ENCODE measurements at regions not wholly inside any gene's neighbourhood (a gene's known extent, or its start where the extent isn't known, plus 50 kb on each side); places are given as distances from the start of the nearest gene placed in this dataset.
"Not testable (repeated sequence)": the region's sequence is repeated elsewhere in the genome, so short reads cannot be mapped to it uniquely, and the experiment has no call there.

DNA sequence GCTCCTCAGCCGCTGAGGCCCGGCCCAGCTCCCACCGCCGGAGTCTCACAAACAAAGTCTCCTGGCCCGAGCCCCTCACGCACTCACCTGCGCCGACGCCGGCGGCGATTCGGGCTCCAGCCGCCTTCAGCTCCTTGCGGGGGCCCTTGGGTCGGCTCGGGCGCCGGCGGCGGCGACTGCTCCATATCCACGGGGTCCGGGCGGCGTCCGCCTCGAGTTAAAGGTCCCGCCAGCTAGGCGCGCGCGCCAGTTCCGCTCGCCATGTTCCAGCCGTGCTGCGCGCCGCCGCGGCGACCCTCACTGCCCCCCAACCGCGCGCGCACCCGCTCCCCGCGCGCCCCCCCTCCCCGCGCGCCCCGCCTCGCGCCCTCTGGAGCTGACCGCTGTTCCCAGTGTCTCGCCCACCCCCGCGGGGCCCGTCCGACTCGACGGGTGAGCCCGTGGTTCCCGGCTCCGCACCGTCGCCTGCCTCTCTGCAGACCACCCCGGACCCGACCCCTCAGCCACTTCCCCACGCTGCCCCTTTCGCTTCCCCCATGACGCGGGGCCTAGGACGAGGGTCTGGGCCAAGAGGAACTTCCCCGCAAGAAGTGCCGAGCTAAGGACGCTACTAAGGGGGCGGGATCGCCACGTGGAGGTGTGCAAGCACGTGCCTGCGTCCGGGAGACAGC, 396.1 kb downstream of the ZNF33B start:
- Histone ChIP-seq H4K20me1 (ENCODE audit: insufficient read depth, low read length) (no peaks in the 10 kb centered on the region), H2AFZ (ENCODE audit: low read length) (no peak overlapping the region), H3K27ac (ENCODE audit: extremely low read length, insufficient read depth, low read length) (no peak overlapping the region), H3K4me3 (replicated peaks in 1 of 3; ENCODE audit: insufficient read depth in 1 of 3, low read depth in 2 of 3, low read length in 3 of 3) (no peak overlapping the region), H3K27me3 (ENCODE audit: control insufficient read depth in 1 of 2, insufficient read depth in 2 of 2, low read length in 2 of 2) (no peaks in the 10 kb centered on the region), H3K36me3 (replicated peaks in 1 of 2; ENCODE audit: control insufficient read depth in 1 of 2, insufficient read depth in 2 of 2, low read length in 2 of 2) (no peaks in the 10 kb centered on the region), H3K79me2 (ENCODE audit: insufficient read depth, low read length) (no peaks in the 10 kb centered on the region), H3K4me1 (ENCODE audit: insufficient read depth, low read length) (no peaks in the 10 kb centered on the region), H3K9ac (ENCODE audit: insufficient read depth, low read depth, low read length) (no peak overlapping the region), H3K9me3 (ENCODE audit: low read length) (no peaks in the 10 kb centered on the region), H3K4me2 (ENCODE audit: low read depth, low read length) (no peak overlapping the region)
- in situ Hi-C loops (cut with HindIII; ENCODE audit: extremely low pct_ligation_motif_present, low pct_unique_long_range_greater_than_20kb) (no loop called here), intact Hi-C loops (cut with micrococcal nuclease; ENCODE audit: unreplicated experiment) (no loop called here)
- POLR2A ChIA-PET = no interaction called here
- CTCF ChIA-PET (ENCODE audit: low intra/inter-chr PET ratio, low total read pairs) = no interaction called here
- WGBS (ENCODE audit: low lambda C conversion rate) = 86% methylated on average over 85 of the region's 85 CpGs
- TF ChIP-seq, protein P1, sequence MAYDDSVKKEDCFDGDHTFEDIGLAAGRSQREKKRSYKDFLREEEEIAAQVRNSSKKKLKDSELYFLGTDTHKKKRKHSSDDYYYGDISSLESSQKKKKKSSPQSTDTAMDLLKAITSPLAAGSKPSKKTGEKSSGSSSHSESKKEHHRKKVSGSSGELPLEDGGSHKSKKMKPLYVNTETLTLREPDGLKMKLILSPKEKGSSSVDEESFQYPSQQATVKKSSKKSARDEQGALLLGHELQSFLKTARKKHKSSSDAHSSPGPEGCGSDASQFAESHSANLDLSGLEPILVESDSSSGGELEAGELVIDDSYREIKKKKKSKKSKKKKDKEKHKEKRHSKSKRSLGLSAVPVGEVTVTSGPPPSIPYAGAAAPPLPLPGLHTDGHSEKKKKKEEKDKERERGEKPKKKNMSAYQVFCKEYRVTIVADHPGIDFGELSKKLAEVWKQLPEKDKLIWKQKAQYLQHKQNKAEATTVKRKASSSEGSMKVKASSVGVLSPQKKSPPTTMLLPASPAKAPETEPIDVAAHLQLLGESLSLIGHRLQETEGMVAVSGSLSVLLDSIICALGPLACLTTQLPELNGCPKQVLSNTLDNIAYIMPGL (CRISPR knock-in tag; IDR thresholded peaks at IDR 0.05; ENCODE audit: borderline replicate concordance in 1 of 2, low read depth in 1 of 2) = no peak
- TF ChIP-seq ZBTB20 (CRISPR knock-in tag; IDR thresholded peaks at IDR 0.05; ENCODE audit: borderline replicate concordance, low read depth) = no peak
- TF ChIP-seq NCOR1 (IDR thresholded peaks at IDR 0.05; ENCODE audit: borderline replicate concordance, low read length) = no peak
- TF ChIP-seq, protein P2, sequence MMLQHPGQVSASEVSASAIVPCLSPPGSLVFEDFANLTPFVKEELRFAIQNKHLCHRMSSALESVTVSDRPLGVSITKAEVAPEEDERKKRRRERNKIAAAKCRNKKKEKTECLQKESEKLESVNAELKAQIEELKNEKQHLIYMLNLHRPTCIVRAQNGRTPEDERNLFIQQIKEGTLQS (CRISPR knock-in tag; IDR thresholded peaks at IDR 0.05) = no peak
- TF ChIP-seq, protein P3, sequence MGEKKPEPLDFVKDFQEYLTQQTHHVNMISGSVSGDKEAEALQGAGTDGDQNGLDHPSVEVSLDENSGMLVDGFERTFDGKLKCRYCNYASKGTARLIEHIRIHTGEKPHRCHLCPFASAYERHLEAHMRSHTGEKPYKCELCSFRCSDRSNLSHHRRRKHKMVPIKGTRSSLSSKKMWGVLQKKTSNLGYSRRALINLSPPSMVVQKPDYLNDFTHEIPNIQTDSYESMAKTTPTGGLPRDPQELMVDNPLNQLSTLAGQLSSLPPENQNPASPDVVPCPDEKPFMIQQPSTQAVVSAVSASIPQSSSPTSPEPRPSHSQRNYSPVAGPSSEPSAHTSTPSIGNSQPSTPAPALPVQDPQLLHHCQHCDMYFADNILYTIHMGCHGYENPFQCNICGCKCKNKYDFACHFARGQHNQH (CRISPR knock-in tag; IDR thresholded peaks at IDR 0.05) = no peak
- TF ChIP-seq, protein P4, sequence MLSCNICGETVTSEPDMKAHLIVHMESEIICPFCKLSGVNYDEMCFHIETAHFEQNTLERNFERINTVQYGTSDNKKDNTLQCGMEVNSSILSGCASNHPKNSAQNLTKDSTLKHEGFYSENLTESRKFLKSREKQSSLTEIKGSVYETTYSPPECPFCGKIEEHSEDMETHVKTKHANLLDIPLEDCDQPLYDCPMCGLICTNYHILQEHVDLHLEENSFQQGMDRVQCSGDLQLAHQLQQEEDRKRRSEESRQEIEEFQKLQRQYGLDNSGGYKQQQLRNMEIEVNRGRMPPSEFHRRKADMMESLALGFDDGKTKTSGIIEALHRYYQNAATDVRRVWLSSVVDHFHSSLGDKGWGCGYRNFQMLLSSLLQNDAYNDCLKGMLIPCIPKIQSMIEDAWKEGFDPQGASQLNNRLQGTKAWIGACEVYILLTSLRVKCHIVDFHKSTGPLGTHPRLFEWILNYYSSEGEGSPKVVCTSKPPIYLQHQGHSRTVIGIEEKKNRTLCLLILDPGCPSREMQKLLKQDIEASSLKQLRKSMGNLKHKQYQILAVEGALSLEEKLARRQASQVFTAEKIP (CRISPR knock-in tag; IDR thresholded peaks at IDR 0.05; ENCODE audit: borderline replicate concordance) = no peak
- TF ChIP-seq RAD51 (IDR thresholded peaks at IDR 0.05; ENCODE audit: borderline replicate concordance) = no peak
- TF ChIP-seq EEA1 (CRISPR knock-in tag; IDR thresholded peaks at IDR 0.05; ENCODE audit: borderline replicate concordance) = no peak
- TF ChIP-seq RARA (CRISPR knock-in tag; IDR thresholded peaks at IDR 0.05) = no peak
- no peak for TF ChIP-seq EZH2 (conservative IDR thresholded peaks at IDR 0.05; ENCODE audit: low read depth, low read length)
- no peak for FAIRE-seq
- no TSS peak for BruUV-seq (replicated peaks)
- ATAC-seq = no peak
- DNase-seq (ENCODE audit: low spot score) = no peak

DNA sequence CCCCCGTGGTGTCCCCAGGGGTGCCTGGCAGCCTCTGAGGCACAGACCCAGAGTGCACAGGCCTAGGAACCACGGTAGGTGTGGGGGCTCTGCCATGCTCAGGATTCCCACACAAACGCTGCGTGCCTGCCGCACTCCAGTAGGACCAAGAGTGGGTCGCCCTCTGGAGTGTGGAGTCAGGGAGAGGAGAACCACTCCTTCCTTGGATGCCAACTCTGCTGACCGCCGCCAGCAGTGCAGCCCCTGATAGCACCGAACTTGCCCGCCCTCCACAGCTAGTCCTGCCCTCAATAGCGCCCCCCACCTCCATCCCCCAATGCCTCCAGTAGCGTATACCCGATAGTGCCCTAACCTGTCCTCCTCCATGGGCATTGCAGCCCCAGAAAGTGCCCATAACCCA, 402.0 kb downstream of the ZNF33B start:
- POLR2A ChIA-PET; H3K79me2 ChIP-seq (ENCODE audit: insufficient read depth, low read length); H4K20me1 ChIP-seq (ENCODE audit: insufficient read depth, low read length); BruUV-seq (replicated peaks); H3K9me3 ChIP-seq (ENCODE audit: low read length); H3K27ac ChIP-seq (ENCODE audit: extremely low read length, insufficient read depth, low read length); intact Hi-C loops (cut with micrococcal nuclease; ENCODE audit: unreplicated experiment); FAIRE-seq; H3K4me1 ChIP-seq (ENCODE audit: insufficient read depth, low read length); CTCF ChIA-PET (ENCODE audit: low intra/inter-chr PET ratio, low total read pairs); H3K4me3 ChIP-seq (replicated peaks in 1 of 3; ENCODE audit: insufficient read depth in 1 of 3, low read depth in 2 of 3, low read length in 3 of 3); H3K27me3 ChIP-seq (ENCODE audit: control insufficient read depth in 1 of 2, insufficient read depth in 2 of 2, low read length in 2 of 2); in situ Hi-C loops (cut with HindIII; ENCODE audit: extremely low pct_ligation_motif_present, low pct_unique_long_range_greater_than_20kb); H3K36me3 ChIP-seq (replicated peaks in 1 of 2; ENCODE audit: control insufficient read depth in 1 of 2, insufficient read depth in 2 of 2, low read length in 2 of 2); DNase-seq (ENCODE audit: low spot score); H3K9ac ChIP-seq (ENCODE audit: insufficient read depth, low read depth, low read length); ATAC-seq; H2AFZ ChIP-seq (ENCODE audit: low read length); H3K4me2 ChIP-seq (ENCODE audit: low read depth, low read length): not testable (repeated sequence)
- WGBS (ENCODE audit: low lambda C conversion rate) = 49% methylated on average over 7 of the region's 13 CpGs
